GM18909 (cell line): ENCODE measurements at regions not wholly inside any gene's neighbourhood (a gene's known extent, or its start where the extent isn't known, plus 50 kb on each side); places are given as distances from the start of the nearest gene placed in this dataset.
A peak's percentile ranks its signal among the peaks of the same experiment; 100 is the strongest.
"Not testable (repeated sequence)": the region's sequence is repeated elsewhere in the genome, so short reads cannot be mapped to it uniquely, and the experiment has no call there.

ENCODE experiments used
- ATAC-seq: cut with Tn5 transposase; IDR thresholded peaks from one replicate; pipeline ENCODE4 v1.9.1; 2021; ENCODE audit warnings: mild to moderate bottlenecking; ENCODE audit not compliant: unreplicated experiment, poor library complexity

GRCh38 chr10:62688971-62689700, 115.4 kb upstream of the ADO start:
- no peak for ATAC-seq

GRCh38 chr10:62689712-62690111, 114.8 kb upstream of the ADO start:
- no peak for ATAC-seq

- peak; percentile 38 for ATAC-seq
These were observed 113.8 kb upstream of the ADO start for GRCh38 chr10:62690703-62691102.

- no peak for ATAC-seq
These were observed 113.2 kb upstream of the ADO start for GRCh38 chr10:62691336-62691735.

GRCh38 chr10:62692085-62692484, 112.4 kb upstream of the ADO start:
- ATAC-seq, result no peak

GRCh38 chr10:62693306-62693705, 111.2 kb upstream of the ADO start:
- no peak for ATAC-seq

- no peak for ATAC-seq
These were observed 109.9 kb upstream of the ADO start for GRCh38 chr10:62694537-62695126.

- no peak for ATAC-seq
These were observed 107.7 kb upstream of the ADO start for GRCh38 chr10:62696798-62697197.

GRCh38 chr10:62699148-62699547, 105.4 kb upstream of the ADO start:
- no peak for ATAC-seq

GRCh38 chr10:62704121-62704520, 100.4 kb upstream of the ADO start:
- ATAC-seq, result not testable (repeated sequence)

GRCh38 chr10:62705789-62706188, 98.7 kb upstream of the ADO start:
- ATAC-seq, result no peak

GRCh38 chr10:62707810-62708209, 96.7 kb upstream of the ADO start:
- ATAC-seq, result peak; percentile 70

- ATAC-seq, result no peak
These were observed 96.0 kb upstream of the ADO start for GRCh38 chr10:62708569-62708968.

GRCh38 chr10:62709200-62709599, 95.3 kb upstream of the ADO start:
- ATAC-seq, result no peak

GRCh38 chr10:62710182-62710581, 94.3 kb upstream of the ADO start:
- peak; percentile 59 for ATAC-seq

GRCh38 chr10:62715383-62715782, 89.1 kb upstream of the ADO start:
- no peak for ATAC-seq

- ATAC-seq, result no peak
These were observed 85.9 kb upstream of the ADO start for GRCh38 chr10:62718585-62718984.

GRCh38 chr10:62719061-62719460, 85.5 kb upstream of the ADO start:
- ATAC-seq, result no peak

GRCh38 chr10:62721687-62722086, 82.8 kb upstream of the ADO start:
- ATAC-seq, result no peak

- ATAC-seq, result no peak
These were observed 81.1 kb upstream of the ADO start for GRCh38 chr10:62723375-62723774.

GRCh38 chr10:62724465-62724864, 80.1 kb upstream of the ADO start:
- no peak for ATAC-seq

GRCh38 chr10:62726142-62726541, 78.4 kb upstream of the ADO start:
- peak; percentile 94 for ATAC-seq
